Heart left ventricle (tissue), 13 donors: ENCODE measurements at regions not wholly inside any gene's neighbourhood (a gene's known extent, or its start where the extent isn't known, plus 50 kb on each side); places are given as distances from the start of the nearest gene placed in this dataset.

Experiments
- POLR2A ChIP-seq, 2 donors: fragments of 450-650 bp; IDR thresholded peaks; one replicate each; pipeline ENCODE4 v1.6.1; 2017; ENCODE audit warnings: antibody characterized with exemption in 2 of 2, mild to moderate bottlenecking in 2 of 2, moderate library complexity in 2 of 2
- TF ChIP-seq, protein P1 (sequence below), 12 donors: fragments of 200-600 bp; sonication (generic) in 4 of 12; IDR thresholded peaks; one replicate each; pipeline versions ENCODE4 v1.5.0 to v1.8.0; 2018 to 2022; ENCODE audit warnings: antibody characterized with exemption in 12 of 12, mild to moderate bottlenecking in 5 of 12
- donor health status: ischemic (EF 13 %, LVEDD 7.1; RV severe dilation, severe dysfunction).
- donor health status: DM: no; HTN: yes; CAD: no.
- donor health status: DM: no; HTN: no; CAD: no.
- donor health status: ischemic (EF 25% LVEDD 6.9; RV normal size, moderate dysfunction).
- donor health status: ischemic (EF 25% LVEDD 5.7; RV mildly dilated, moderate dysfunction).
- donor health status: ischemic (EF 35%, LVEDD 5.7; RV mildly dilated, moderate dysfunction).
- donor health status: nonischemic (EF 11% LVEDD 7.7; RV severe dilation, severe dysfunction).
- donor health status: DM: yes; HTN: yes; CAD: no.
- donor health status: PGD.
- donor health status: ischemic (EF 29% LVEDD 5.4; RV normal size, mild dysfunction).
- donor health status: nonischemic (EF 23%, LVEDD 6.1; RV moderate dilation, normal function).

DNA sequence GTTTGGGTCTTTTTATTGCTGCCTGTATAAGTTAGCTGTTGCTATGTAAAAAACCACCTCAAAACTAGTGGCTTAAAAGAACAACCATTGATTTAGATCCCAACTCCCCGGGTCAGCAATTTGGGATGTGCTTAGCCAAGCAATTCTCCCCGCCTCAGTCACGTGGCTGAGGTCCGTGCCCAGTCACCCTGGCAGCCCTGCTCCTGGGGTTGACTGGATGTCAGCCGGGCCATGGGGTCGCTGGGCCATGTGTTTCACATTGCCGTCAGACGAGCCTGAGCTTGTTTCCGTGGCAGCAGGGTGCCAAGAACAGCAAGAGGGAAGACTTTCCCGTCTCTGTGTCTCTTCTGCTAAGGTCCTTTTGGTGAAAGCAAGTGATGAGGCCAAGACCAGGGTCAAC is 345.7 kb upstream of the FAT1 start:
- TF ChIP-seq POLR2A (IDR thresholded peaks at IDR 0.05), result no peak
- TF ChIP-seq, protein P1, sequence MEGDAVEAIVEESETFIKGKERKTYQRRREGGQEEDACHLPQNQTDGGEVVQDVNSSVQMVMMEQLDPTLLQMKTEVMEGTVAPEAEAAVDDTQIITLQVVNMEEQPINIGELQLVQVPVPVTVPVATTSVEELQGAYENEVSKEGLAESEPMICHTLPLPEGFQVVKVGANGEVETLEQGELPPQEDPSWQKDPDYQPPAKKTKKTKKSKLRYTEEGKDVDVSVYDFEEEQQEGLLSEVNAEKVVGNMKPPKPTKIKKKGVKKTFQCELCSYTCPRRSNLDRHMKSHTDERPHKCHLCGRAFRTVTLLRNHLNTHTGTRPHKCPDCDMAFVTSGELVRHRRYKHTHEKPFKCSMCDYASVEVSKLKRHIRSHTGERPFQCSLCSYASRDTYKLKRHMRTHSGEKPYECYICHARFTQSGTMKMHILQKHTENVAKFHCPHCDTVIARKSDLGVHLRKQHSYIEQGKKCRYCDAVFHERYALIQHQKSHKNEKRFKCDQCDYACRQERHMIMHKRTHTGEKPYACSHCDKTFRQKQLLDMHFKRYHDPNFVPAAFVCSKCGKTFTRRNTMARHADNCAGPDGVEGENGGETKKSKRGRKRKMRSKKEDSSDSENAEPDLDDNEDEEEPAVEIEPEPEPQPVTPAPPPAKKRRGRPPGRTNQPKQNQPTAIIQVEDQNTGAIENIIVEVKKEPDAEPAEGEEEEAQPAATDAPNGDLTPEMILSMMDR (IDR thresholded peaks at IDR 0.05), result no peak
